Endometrial microvascular endothelial cells (primary cell): ENCODE measurements at regions not wholly inside any gene's neighbourhood (a gene's known extent, or its start where the extent isn't known, plus 50 kb on each side); places are given as distances from the start of the nearest gene placed in this dataset.

Source experiments
- in situ Hi-C: cut with HindIII; loops from 2 replicates; pipeline ENCODE4 v1.10.0; 2017; ENCODE audit warnings: low sequenced_read_pairs, low pct_unique_long_range_greater_than_20kb; ENCODE audit errors: inconsistent ontology term

- in situ Hi-C loops = no loop called here
Observed at GRCh38 chr18:60646725-60647124, 274.1 kb upstream of the MC4R start.

- in situ Hi-C loops = no loop called here
Observed at GRCh38 chr18:60649107-60649506, 276.5 kb upstream of the MC4R start.

DNA sequence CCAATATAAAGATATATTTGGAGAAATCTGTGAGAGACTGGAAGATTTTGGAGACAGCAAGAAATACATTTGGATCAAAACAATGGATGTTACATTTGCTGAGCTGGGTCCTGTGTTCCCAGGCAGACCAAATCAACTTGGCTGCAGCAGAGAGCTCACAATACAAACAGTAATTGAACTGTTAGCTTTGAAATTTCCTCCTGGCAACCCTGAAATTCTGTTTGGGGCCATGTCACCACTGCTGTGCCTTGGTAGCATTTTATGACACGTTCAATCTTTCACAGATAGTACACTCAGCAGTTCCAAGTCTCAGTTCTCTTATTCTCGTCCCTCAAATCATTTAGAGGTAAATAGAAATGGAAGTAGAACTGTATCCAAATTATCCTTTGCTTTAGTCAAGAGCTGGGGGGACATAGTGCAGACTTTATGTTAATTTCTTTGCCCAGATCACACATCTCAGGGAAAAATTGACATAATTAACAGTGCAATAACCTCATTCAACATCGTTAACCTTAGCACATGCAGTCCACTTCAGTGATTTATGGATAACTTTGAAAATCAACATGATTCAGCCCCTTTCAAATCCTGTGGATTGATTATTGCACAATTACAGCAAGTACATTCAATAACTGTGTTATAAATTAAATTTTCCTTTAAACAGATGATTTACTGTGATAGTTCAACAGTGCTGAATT lies 277.4 kb upstream of the MC4R start:
- in situ Hi-C loops = no loop called here

DNA sequence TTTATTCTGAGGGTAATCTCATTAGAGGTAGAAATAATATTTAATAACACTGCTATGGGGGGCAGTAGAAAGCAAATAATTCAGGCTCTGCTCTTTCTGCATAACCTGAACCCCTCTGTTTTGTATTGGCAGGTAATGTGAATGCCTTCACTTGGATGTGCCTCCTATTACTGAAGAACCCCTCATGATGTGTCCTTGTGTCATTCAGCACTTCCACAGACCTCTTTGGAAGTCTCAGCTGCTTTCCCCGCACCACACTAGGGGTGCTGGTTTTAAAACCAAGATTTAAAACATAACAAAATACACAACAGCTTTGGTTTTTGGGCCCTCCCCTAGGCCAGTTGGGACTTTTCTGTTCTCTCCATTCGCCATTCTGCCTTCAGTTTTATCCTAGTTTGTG lies 281.7 kb upstream of the MC4R start:
- in situ Hi-C loops = no loop called here

DNA sequence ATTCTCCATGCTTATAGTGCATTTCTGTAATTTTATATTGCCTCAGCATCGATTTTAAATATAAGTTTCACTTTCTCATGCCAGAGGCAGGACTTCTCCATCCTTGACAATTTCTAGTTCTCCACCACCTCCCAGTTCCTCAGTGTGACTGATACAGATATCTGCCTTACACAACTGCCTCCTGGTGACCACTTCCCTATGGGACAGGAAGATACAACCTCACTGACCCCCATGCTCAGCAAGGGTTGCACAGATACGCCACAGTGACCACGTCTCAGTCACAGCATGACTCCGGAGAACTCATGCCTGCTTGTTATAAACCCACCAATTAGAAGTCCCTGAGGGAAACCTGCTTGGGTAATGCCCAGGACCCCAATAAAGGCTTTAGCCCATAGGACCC lies 284.0 kb upstream of the MC4R start:
- in situ Hi-C loops = no loop called here

DNA sequence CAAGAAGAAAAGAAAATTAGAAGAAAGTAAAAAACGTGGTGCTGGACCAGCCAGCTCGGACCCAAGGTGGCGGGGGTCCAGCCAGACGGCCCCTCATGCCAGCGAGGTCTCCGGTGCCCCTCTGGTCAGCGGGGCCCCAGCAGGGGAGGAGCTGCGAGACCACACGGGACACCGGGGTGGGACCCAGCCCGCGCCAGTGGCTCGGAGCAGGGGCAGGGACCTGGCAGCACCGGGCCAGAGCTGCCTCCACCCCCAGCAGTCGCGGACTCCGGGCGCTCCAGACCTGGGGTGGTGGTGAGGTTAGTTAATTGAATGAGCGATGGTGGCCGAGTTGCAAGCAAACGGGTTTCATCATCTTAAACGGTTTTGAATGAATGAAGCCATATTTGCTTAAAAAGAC lies 289.9 kb upstream of the MC4R start:
- in situ Hi-C loops = no loop called here

GRCh38 chr18:60663060-60663989 lies 290.8 kb upstream of the MC4R start:
- in situ Hi-C loops = no loop called here

DNA sequence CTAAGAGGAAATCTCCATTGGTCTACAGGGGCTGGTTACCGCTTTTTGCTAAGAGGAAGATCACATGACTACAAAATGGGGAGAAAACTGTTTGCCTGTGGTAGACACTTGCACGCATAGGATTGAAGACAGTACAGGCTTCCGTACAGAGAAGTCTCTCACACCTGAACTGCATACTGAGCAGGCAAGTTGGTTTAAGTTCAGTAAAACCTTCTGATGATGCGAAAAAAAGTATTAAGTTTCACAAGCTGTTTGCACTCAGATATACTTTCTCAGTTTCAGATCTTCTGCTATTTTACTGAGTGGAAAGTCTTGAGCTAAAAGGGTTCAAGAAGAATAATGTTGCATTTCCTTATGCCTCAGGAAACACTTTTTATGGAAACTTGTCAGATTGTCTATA lies 292.2 kb upstream of the MC4R start:
- in situ Hi-C loops = no loop called here

DNA sequence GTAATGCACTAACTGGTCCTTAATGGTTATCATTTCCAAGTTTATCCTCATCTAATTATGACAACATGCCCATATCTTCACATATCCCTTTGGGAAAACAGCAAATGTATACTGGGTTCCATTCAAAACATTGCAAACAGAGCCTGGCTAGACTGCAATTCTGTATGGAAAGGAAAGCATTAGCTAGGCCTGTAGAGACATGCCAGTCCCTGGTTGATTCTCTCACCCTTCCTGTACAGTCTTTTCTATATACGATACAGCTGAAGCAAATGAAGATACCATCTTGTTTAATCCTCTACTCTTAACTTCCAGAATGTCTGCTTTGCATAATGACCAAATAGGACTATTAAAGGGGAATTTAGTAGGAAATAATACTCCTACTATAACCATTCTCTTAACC lies 294.4 kb upstream of the MC4R start:
- in situ Hi-C loops = no loop called here

DNA sequence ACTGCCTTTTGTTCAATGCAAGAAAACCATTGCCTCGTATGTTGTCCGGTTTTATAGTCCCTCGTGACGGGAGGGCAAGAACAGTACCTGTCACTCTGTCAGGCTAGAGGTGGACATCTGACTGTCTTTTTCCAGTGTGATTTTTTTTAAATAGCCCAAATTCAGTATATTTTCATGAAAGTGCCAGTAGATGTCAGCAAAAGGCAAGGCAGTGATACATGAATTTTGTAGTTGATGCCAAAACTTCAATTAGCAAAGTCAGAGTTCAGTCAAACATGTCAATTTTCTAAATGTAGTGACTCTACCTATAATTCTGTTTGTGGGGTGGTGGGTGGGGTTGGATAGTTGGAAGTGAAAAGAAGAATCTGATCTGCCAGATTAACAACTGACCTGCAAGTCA lies 296.0 kb upstream of the MC4R start:
- in situ Hi-C loops = no loop called here

DNA sequence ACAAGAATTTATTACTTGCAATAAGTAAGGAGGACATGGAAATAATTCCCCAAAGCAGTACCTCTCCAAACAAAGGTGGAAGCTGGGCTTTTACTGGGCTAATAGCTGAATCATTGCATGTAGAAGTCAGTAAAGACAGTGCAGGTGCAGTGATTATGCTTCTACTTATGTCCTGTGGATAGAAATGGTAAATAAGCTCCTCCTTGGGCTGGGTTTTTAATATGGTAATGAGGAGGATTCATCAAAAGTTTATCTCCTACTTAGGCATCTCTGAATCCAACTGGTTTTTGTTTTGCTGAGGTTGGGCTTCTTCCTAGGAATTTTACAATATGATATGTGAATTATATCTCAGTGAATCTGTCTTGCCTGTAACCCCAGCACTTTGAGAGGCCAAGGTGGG lies 297.4 kb upstream of the MC4R start:
- in situ Hi-C loops = no loop called here

DNA sequence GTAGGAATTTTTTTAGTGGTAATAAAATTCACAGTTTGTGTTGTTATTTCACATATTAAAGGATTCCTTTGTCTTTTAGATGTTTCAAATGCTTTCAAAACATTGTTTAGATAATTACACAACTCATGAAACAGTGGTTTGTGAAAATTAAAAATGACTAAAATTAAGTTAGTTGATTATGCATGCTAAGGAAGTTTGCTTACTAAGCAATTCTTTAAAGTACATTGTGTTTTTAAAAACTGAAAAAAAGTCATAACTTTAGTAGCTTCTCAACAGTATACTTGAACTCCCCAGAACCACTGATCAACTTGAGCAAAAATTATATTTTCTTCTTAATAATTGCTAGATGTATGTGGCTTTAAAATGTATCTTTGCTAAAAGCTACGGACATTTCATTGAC lies 298.4 kb upstream of the MC4R start:
- in situ Hi-C loops = no loop called here

DNA sequence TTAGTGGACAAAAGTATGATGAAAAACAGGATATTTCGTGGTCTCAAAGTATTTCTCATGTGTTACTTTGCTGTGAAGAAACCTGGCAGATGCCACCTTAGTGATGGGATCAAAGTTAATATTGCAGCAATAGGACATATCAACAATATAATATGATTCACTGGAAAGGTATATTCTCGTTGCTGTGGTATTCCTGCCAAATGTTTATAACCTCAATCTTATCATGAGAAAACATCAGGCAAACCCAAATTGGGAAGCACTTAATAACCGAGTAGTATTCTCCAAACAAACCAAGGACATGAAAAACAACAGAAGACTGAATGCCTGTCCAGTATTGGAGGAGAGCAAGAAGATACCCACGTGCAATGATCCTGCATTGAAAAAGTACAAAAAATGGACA lies 302.6 kb upstream of the MC4R start:
- in situ Hi-C loops = no loop called here

- in situ Hi-C loops = no loop called here
Observed at GRCh38 chr18:60675801-60676200, 303.2 kb upstream of the MC4R start.

- in situ Hi-C loops = no loop called here
Observed at GRCh38 chr18:60676815-60677214, 304.2 kb upstream of the MC4R start.

GRCh38 chr18:60684843-60685513 lies 312.4 kb upstream of the MC4R start:
- in situ Hi-C loops = no loop called here

GRCh38 chr18:60686142-60686541 lies 313.6 kb upstream of the MC4R start:
- in situ Hi-C loops = no loop called here

GRCh38 chr18:60691061-60691460 lies 318.5 kb upstream of the MC4R start:
- in situ Hi-C loops = no loop called here

GRCh38 chr18:60693426-60693825 lies 320.9 kb upstream of the MC4R start:
- in situ Hi-C loops = no loop called here

DNA sequence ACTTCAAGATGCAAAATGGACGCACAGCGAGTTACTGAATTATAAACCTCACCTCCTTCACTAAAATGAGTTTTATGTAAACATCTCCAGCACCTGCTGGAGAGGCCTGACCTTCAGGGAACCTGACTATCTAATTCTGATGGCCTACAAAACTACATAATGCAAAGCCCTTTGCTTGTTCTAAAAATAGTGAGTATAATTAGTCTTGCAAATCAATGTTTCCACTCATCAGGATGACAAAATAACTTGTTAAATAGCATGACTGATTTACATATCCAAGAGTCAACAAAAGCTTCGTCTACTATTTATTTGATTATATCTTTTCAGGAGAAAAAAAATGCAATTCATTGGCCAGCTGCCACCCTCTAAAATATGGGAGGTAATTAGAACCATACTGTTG lies 326.3 kb upstream of the MC4R start:
- in situ Hi-C loops = no loop called here
